Mesothelial cell of epicardium (in vitro differentiated cells): ENCODE measurements at regions not wholly inside any gene's neighbourhood (a gene's known extent, or its start where the extent isn't known, plus 50 kb on each side); places are given as distances from the start of the nearest gene placed in this dataset.

Source experiments
- DNase-seq, 2 experiments: peaks; one replicate each; pipeline ENCODE4 v3.0.0; 2021; ENCODE audit warnings: low spot score in 2 of 2; ENCODE audit not compliant: unreplicated experiment in 2 of 2
- H3K27ac Mint-ChIP-seq: 2 replicates; pipeline ENCODE4 v1.8.0; 2021; ENCODE audit warnings: mixed read lengths
- H3K27me3 Mint-ChIP-seq: 2 replicates; pipeline ENCODE4 v1.8.0; 2021; ENCODE audit warnings: low read depth, mixed read lengths
- H3K36me3 Mint-ChIP-seq: 2 replicates; pipeline ENCODE4 v1.8.0; 2021; ENCODE audit warnings: mixed read lengths
- H3K4me1 Mint-ChIP-seq: 2 replicates; pipeline ENCODE4 v1.8.0; 2021; ENCODE audit warnings: mixed read lengths
- H3K4me3 Mint-ChIP-seq: 2 replicates; pipeline ENCODE4 v1.8.0; 2021; ENCODE audit warnings: mild to moderate bottlenecking, moderate library complexity, mixed read lengths
- H3K9me3 Mint-ChIP-seq: 2 replicates; pipeline ENCODE4 v1.8.0; 2021; ENCODE audit warnings: mixed read lengths
- CTCF ChIP-seq: fragments of 200-600 bp; sonication (generic); IDR thresholded peaks from one replicate; pipeline ENCODE4 v1.5.0; 2021; ENCODE audit warnings: antibody characterized with exemption; ENCODE audit not compliant: unreplicated experiment

GRCh38 chr5:175082346-175082745 lies 358.0 kb downstream of the MSX2 start:
- no peak overlapping the region for H3K4me3 Mint-ChIP-seq
- no peak for DNase-seq
- no peak overlapping the region for H3K27ac Mint-ChIP-seq
- H3K36me3 Mint-ChIP-seq: no peaks in the 10 kb centered on the region
- no peaks in the 10 kb centered on the region for H3K4me1 Mint-ChIP-seq
- no peak for TF ChIP-seq CTCF
- no peaks in the 10 kb centered on the region for H3K9me3 Mint-ChIP-seq
- peaks cover 19% of the 10 kb centered on the region for H3K27me3 Mint-ChIP-seq

GRCh38 chr5:175079707-175080106 lies 355.3 kb downstream of the MSX2 start:
- Mint-ChIP-seq H3K4me3 (no peak overlapping the region), H3K27me3 (peaks cover 13% of the 10 kb centered on the region), H3K27ac (no peak overlapping the region), H3K4me1 (no peaks in the 10 kb centered on the region), H3K36me3 (no peaks in the 10 kb centered on the region), H3K9me3 (peaks cover 13% of the 10 kb centered on the region)
- DNase-seq: no peak
- no peak for TF ChIP-seq CTCF

- Mint-ChIP-seq H3K27ac (no peak overlapping the region), H3K27me3 (peaks cover 1% of the 10 kb centered on the region)
Observed at GRCh38 chr5:175070283-175070682, 345.9 kb downstream of the MSX2 start.

GRCh38 chr5:175060257-175060656 lies 335.9 kb downstream of the MSX2 start:
- peaks cover 6% of the 10 kb centered on the region for H3K4me1 Mint-ChIP-seq
- H3K36me3 Mint-ChIP-seq: no peaks in the 10 kb centered on the region
- H3K27ac Mint-ChIP-seq: no peak overlapping the region
- H3K9me3 Mint-ChIP-seq: no peaks in the 10 kb centered on the region
- no peak for TF ChIP-seq CTCF
- DNase-seq: no peak
- H3K4me3 Mint-ChIP-seq: peak overlapping the region; percentile 20
- peaks cover 56% of the 10 kb centered on the region for H3K27me3 Mint-ChIP-seq

More at GRCh38 chr5:175070283-175070682, 345.9 kb downstream of the MSX2 start:
- no peak for DNase-seq
- Mint-ChIP-seq H3K4me3 (no peak overlapping the region), H3K36me3 (no peaks in the 10 kb centered on the region), H3K9me3 (peaks cover 3% of the 10 kb centered on the region), H3K4me1 (no peaks in the 10 kb centered on the region)
- TF ChIP-seq CTCF: no peak

- peaks cover 6% of the 10 kb centered on the region for H3K4me1 Mint-ChIP-seq
- no peak overlapping the region for H3K27ac Mint-ChIP-seq
- H3K36me3 Mint-ChIP-seq: no peaks in the 10 kb centered on the region
- DNase-seq: peak; percentile 29 to 48
- no peaks in the 10 kb centered on the region for H3K9me3 Mint-ChIP-seq
- TF ChIP-seq CTCF: no peak
- H3K4me3 Mint-ChIP-seq: peak overlapping the region; percentile 20
- H3K27me3 Mint-ChIP-seq: peaks cover 57% of the 10 kb centered on the region
Observed at GRCh38 chr5:175059687-175060211, 335.4 kb downstream of the MSX2 start.

GRCh38 chr5:175056831-175057230 lies 332.4 kb downstream of the MSX2 start:
- no peak for DNase-seq
- H3K36me3 Mint-ChIP-seq: no peaks in the 10 kb centered on the region
- no peak overlapping the region for H3K27ac Mint-ChIP-seq
- H3K27me3 Mint-ChIP-seq: peaks cover 78% of the 10 kb centered on the region
- H3K9me3 Mint-ChIP-seq: no peaks in the 10 kb centered on the region
- H3K4me1 Mint-ChIP-seq: peaks cover 6% of the 10 kb centered on the region
- no peak overlapping the region for H3K4me3 Mint-ChIP-seq
- TF ChIP-seq CTCF: no peak
